Effector memory CD8-positive, alpha-beta T cell (primary cell): ENCODE measurements at regions not wholly inside any gene's neighbourhood (a gene's known extent, or its start where the extent isn't known, plus 50 kb on each side); places are given as distances from the start of the nearest gene placed in this dataset.

Experiments
- ATAC-seq: fragments of 150-1000 bp; cut with Tn5 transposase; replicated peaks from 2 replicates; pipeline ENCODE4 v1.10.0; 2021; ENCODE audit warnings: mild to moderate bottlenecking, moderate library complexity
- DNase-seq, 3 experiments: peaks; one replicate each; pipeline ENCODE4 v3.0.0; 2021
- H3K27ac Mint-ChIP-seq, 2 donors: one replicate each; pipeline ENCODE4 v1.8.0; 2022; ENCODE audit warnings: mild to moderate bottlenecking in 2 of 2, mixed read lengths in 2 of 2, moderate library complexity in 2 of 2
- H3K27me3 Mint-ChIP-seq, 2 donors: one replicate each; pipeline ENCODE4 v1.8.0; 2022; ENCODE audit warnings: mixed read lengths in 2 of 2
- H3K36me3 Mint-ChIP-seq: one replicate; pipeline ENCODE4 v1.8.0; 2022; ENCODE audit warnings: mild to moderate bottlenecking, moderate library complexity, mixed read lengths; ENCODE audit not compliant: insufficient read depth
- H3K4me1 Mint-ChIP-seq, 2 donors: one replicate each; pipeline ENCODE4 v1.8.0; 2022; ENCODE audit warnings: low read depth in 2 of 2, mixed read lengths in 2 of 2
- H3K4me3 Mint-ChIP-seq, 2 donors: one replicate each; pipeline ENCODE4 v1.8.0; 2022; ENCODE audit warnings: mild to moderate bottlenecking in 2 of 2, mixed read lengths in 2 of 2, moderate library complexity in 2 of 2
- H3K9me3 Mint-ChIP-seq, 2 donors: one replicate each; pipeline ENCODE4 v1.8.0; 2022; ENCODE audit warnings: mixed read lengths in 2 of 2

- Mint-ChIP-seq H3K27ac (no peak overlapping the region), H3K9me3 (peaks cover 0 to 13% of the 10 kb centered on the region in 2 donors), H3K36me3 (no peaks in the 10 kb centered on the region), H3K27me3 (peaks cover 0 to 7% of the 10 kb centered on the region in 2 donors), H3K4me1 (no peaks in the 10 kb centered on the region), H3K4me3 (no peak overlapping the region)
- DNase-seq (no peak), ATAC-seq (no peak)
These were observed 586.4 kb downstream of the MED13L start for GRCh38 chr12:115691123-115691522.

GRCh38 chr12:115687094-115687493 lies 590.4 kb downstream of the MED13L start:
- H3K9me3 Mint-ChIP-seq, result peaks cover 5 to 13% of the 10 kb centered on the region in 2 donors
- no peak overlapping the region for H3K27ac Mint-ChIP-seq
- H3K4me3 Mint-ChIP-seq, result no peak overlapping the region
- H3K27me3 Mint-ChIP-seq, result peaks cover 0 to 7% of the 10 kb centered on the region in 2 donors
- H3K36me3 Mint-ChIP-seq, result no peaks in the 10 kb centered on the region
- H3K4me1 Mint-ChIP-seq, result no peaks in the 10 kb centered on the region
- DNase-seq (no peak), ATAC-seq (no peak)

- Mint-ChIP-seq H3K4me3 (no peak overlapping the region), H3K36me3 (no peaks in the 10 kb centered on the region), H3K27ac (no peak overlapping the region), H3K27me3 (peaks cover 0 to 2% of the 10 kb centered on the region in 2 donors), H3K4me1 (no peaks in the 10 kb centered on the region), H3K9me3 (peaks cover 0 to 7% of the 10 kb centered on the region in 2 donors)
- ATAC-seq (no peak), DNase-seq (no peak)
These were observed 594.2 kb downstream of the MED13L start for GRCh38 chr12:115683240-115683780.

GRCh38 chr12:115680967-115681366 lies 596.5 kb downstream of the MED13L start:
- Mint-ChIP-seq H3K27me3 (no peaks in the 10 kb centered on the region), H3K9me3 (peaks cover 0 to 9% of the 10 kb centered on the region in 2 donors), H3K27ac (no peak overlapping the region), H3K36me3 (no peaks in the 10 kb centered on the region), H3K4me3 (no peak overlapping the region), H3K4me1 (no peaks in the 10 kb centered on the region)
- ATAC-seq (no peak), DNase-seq (no peak)

- peaks cover 2% of the 10 kb centered on the region for H3K36me3 Mint-ChIP-seq
- DNase-seq, result no peak
- no peak overlapping the region for H3K27ac Mint-ChIP-seq
- H3K4me3 Mint-ChIP-seq, result no peak overlapping the region
- H3K4me1 Mint-ChIP-seq, result no peaks in the 10 kb centered on the region
- no peaks in the 10 kb centered on the region for H3K27me3 Mint-ChIP-seq
- H3K9me3 Mint-ChIP-seq, result peaks cover 7 to 10% of the 10 kb centered on the region in 2 donors
- ATAC-seq, result no peak
These were observed 604.9 kb downstream of the MED13L start for GRCh38 chr12:115672506-115673080.

GRCh38 chr12:115672086-115672485 lies 605.4 kb downstream of the MED13L start:
- H3K9me3 Mint-ChIP-seq, result peaks cover 7 to 10% of the 10 kb centered on the region in 2 donors
- H3K27me3 Mint-ChIP-seq, result no peaks in the 10 kb centered on the region
- H3K4me3 Mint-ChIP-seq, result no peak overlapping the region
- DNase-seq, result no peak
- H3K36me3 Mint-ChIP-seq, result peaks cover 2% of the 10 kb centered on the region
- ATAC-seq, result no peak
- H3K4me1 Mint-ChIP-seq, result no peaks in the 10 kb centered on the region
- no peak overlapping the region for H3K27ac Mint-ChIP-seq

- peaks cover 2% of the 10 kb centered on the region for H3K36me3 Mint-ChIP-seq
- H3K27ac Mint-ChIP-seq, result no peak overlapping the region
- no peak for ATAC-seq
- H3K9me3 Mint-ChIP-seq, result peaks cover 7 to 8% of the 10 kb centered on the region in 2 donors
- no peak for DNase-seq
- H3K27me3 Mint-ChIP-seq, result no peaks in the 10 kb centered on the region
- H3K4me1 Mint-ChIP-seq, result no peaks in the 10 kb centered on the region
- H3K4me3 Mint-ChIP-seq, result no peak overlapping the region
These were observed 606.6 kb downstream of the MED13L start for GRCh38 chr12:115670869-115671268.

- Mint-ChIP-seq H3K36me3 (no peaks in the 10 kb centered on the region), H3K27ac (no peak overlapping the region), H3K27me3 (no peaks in the 10 kb centered on the region), H3K4me3 (no peak overlapping the region), H3K9me3 (peaks cover 4 to 18% of the 10 kb centered on the region in 2 donors), H3K4me1 (no peaks in the 10 kb centered on the region)
- DNase-seq, result no peak
- no peak for ATAC-seq
These were observed 610.4 kb downstream of the MED13L start for GRCh38 chr12:115667116-115667515.

- peaks cover 2 to 15% of the 10 kb centered on the region in 2 donors for H3K9me3 Mint-ChIP-seq
- no peak overlapping the region for H3K4me3 Mint-ChIP-seq
- DNase-seq (no peak), ATAC-seq (no peak)
- H3K27ac Mint-ChIP-seq, result no peak overlapping the region
- no peaks in the 10 kb centered on the region for H3K4me1 Mint-ChIP-seq
- H3K36me3 Mint-ChIP-seq, result no peaks in the 10 kb centered on the region
- H3K27me3 Mint-ChIP-seq, result no peaks in the 10 kb centered on the region
These were observed 611.3 kb downstream of the MED13L start for GRCh38 chr12:115666168-115666567.

- H3K4me1 Mint-ChIP-seq, result no peaks in the 10 kb centered on the region
- no peaks in the 10 kb centered on the region for H3K36me3 Mint-ChIP-seq
- ATAC-seq (no peak), DNase-seq (no peak)
- H3K9me3 Mint-ChIP-seq, result peaks cover 9 to 25% of the 10 kb centered on the region in 2 donors
- H3K27ac Mint-ChIP-seq, result no peak overlapping the region
- peaks cover 0 to 12% of the 10 kb centered on the region in 2 donors for H3K27me3 Mint-ChIP-seq
- no peak overlapping the region for H3K4me3 Mint-ChIP-seq
These were observed 616.4 kb downstream of the MED13L start for GRCh38 chr12:115661112-115661511.

- Mint-ChIP-seq H3K36me3 (no peaks in the 10 kb centered on the region), H3K9me3 (peaks cover 9 to 25% of the 10 kb centered on the region in 2 donors), H3K4me3 (no peak overlapping the region), H3K27ac (no peak overlapping the region), H3K27me3 (peaks cover 0 to 12% of the 10 kb centered on the region in 2 donors), H3K4me1 (no peaks in the 10 kb centered on the region)
- ATAC-seq (no peak), DNase-seq (no peak)
These were observed 617.2 kb downstream of the MED13L start for GRCh38 chr12:115660211-115660805.

GRCh38 chr12:115659422-115659821 lies 618.1 kb downstream of the MED13L start:
- Mint-ChIP-seq H3K27ac (no peak overlapping the region), H3K27me3 (peaks cover 0 to 12% of the 10 kb centered on the region in 2 donors), H3K4me1 (no peaks in the 10 kb centered on the region), H3K4me3 (no peak overlapping the region), H3K9me3 (peaks cover 9 to 25% of the 10 kb centered on the region in 2 donors), H3K36me3 (no peaks in the 10 kb centered on the region)
- DNase-seq, result no peak
- no peak for ATAC-seq

- no peak for DNase-seq
- Mint-ChIP-seq H3K4me3 (no peak overlapping the region), H3K27ac (no peak overlapping the region), H3K4me1 (no peaks in the 10 kb centered on the region), H3K36me3 (no peaks in the 10 kb centered on the region), H3K9me3 (peaks cover 9 to 16% of the 10 kb centered on the region in 2 donors), H3K27me3 (peaks cover 0 to 12% of the 10 kb centered on the region in 2 donors)
- ATAC-seq, result no peak
These were observed 620.1 kb downstream of the MED13L start for GRCh38 chr12:115657081-115658013.
